HG03457 (cell line): ENCODE measurements at regions not wholly inside any gene's neighbourhood (a gene's known extent, or its start where the extent isn't known, plus 50 kb on each side); places are given as distances from the start of the nearest gene placed in this dataset.

Source experiments
- ATAC-seq: cut with Tn5 transposase; IDR thresholded peaks from one replicate; pipeline ENCODE4 v1.9.1; 2021; ENCODE audit warnings: moderate number of reproducible peaks; ENCODE audit not compliant: unreplicated experiment

DNA sequence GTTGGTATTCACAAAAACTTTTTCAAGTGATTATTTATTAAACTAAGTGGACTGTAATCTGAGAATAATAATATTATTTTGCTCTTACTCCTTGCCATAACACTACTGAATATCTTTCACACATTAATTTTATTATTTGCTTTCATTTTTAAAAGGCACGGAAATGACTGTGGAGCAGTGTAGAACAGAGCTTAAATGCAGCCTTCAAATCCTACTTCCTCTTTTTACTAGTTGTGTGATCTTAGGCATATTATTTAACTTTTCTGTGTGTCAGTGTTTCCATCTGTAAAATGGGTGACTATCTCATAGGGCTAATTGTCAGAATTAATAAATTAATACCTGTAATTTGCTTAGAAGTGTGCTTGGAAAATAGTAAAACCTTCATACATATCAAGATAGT lies 55.5 kb upstream of the SLC8A1 start:
- ATAC-seq, result no peak

DNA sequence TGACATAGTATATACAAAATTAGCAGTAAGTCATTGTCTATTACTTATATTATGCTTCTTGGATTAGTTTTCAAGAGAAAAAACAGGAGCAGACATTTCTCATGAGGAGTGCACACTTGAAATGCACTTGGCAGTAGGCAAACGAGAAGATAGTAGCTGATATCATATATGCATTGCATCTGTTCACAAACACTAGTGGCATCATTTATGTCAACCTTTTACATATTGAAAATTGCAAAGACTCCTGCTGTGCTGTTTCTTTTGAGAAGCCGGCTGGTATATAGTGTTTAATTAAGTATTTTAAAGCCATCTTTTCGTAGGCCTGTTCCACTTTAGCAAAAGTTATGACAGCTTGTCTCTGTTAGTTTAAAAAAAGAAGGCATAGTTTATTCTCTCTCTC lies 58.4 kb upstream of the SLC8A1 start:
- no peak for ATAC-seq

- no peak for ATAC-seq
Measured at GRCh38 chr2:40511661-40512213, 59.8 kb upstream of the SLC8A1 start.

- ATAC-seq, result no peak
Measured at GRCh38 chr2:40512256-40512655, 60.4 kb upstream of the SLC8A1 start.

DNA sequence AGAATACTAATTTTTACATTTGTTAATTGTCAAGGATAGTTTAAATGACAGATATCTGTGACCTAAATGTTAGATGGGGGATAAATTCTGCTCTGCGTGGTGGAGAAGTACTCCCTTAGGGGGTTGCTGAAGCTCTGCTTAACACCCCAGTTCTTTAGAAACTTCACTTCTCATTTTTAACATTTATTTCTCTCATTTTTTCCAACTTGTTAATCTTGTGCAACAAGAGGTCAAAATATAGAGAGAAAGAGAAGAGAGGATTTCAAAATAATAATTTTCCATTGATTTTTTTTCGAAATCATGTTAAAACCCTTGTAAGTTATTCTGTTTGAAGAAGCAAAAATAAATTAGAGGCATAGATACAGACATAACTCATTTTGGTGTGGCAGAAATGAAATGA lies 61.3 kb upstream of the SLC8A1 start:
- no peak for ATAC-seq

DNA sequence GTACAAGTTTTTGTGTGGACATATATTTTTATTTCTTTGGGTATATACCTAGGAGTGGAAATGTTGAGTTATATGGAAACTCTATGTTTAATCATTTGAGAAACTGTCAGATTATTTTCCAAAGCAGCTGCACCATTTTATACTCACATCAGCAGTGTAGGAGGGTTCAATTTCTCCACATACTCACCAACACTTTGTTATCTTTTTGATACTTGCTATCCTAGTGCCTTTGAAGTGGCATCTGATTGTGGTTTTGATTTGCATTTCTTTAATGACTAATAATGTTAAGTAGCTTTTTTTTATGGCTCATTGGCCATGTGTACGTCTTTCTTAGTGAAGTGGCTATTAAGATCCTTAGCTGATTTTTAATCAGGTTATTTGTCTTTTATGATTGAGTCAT lies 64.7 kb upstream of the SLC8A1 start:
- ATAC-seq, result no peak

DNA sequence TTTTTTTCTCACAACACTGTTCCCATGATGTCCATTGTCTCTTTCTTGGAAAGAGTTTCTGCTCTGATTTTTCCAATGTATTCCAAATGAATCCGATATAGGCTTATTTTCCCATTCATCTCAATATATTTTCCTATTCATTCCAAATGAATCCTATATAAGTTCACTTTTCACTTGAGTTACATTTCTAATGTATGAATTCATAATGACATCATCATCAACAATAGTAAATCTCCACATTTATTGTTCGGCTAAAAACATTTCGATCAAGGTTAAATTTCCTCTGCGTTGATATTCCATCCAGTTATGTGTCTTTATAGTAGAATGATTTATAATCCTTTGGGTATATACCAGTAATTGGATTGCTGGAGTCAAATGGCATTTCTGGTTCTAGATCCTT lies 76.7 kb upstream of the SLC8A1 start:
- ATAC-seq, result no peak

- ATAC-seq, result no peak
Measured at GRCh38 chr2:40531359-40531758, 79.5 kb upstream of the SLC8A1 start.

- no peak for ATAC-seq
Measured at GRCh38 chr2:40534528-40534927, 82.6 kb upstream of the SLC8A1 start.

DNA sequence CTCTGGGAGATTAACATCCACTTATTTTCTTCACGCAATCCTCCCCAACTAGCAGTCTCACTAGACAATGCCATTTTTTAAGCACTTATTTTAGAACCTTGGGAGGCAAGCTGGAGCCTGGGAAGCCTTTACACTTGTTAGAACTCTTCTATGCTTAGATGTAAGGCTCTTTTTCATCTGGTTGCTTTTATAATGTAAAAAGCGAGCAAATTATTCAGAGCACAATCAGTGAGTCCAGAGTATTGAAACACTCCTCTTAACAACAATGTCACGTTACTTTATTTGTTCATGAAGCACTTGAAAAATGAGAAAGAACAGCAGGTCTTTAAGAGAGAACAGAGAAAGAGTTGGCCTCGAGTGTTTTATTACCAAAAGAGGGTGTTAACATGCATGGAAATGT lies 84.1 kb upstream of the SLC8A1 start:
- ATAC-seq, result no peak

- no peak for ATAC-seq
Measured at GRCh38 chr2:40540026-40540425, 88.1 kb upstream of the SLC8A1 start.

- ATAC-seq, result no peak
Measured at GRCh38 chr2:40543381-40543780, 91.5 kb upstream of the SLC8A1 start.

- ATAC-seq, result no peak
Measured at GRCh38 chr2:40544072-40544471, 92.2 kb upstream of the SLC8A1 start.

- ATAC-seq, result no peak
Measured at GRCh38 chr2:40545645-40546044, 93.8 kb upstream of the SLC8A1 start.

DNA sequence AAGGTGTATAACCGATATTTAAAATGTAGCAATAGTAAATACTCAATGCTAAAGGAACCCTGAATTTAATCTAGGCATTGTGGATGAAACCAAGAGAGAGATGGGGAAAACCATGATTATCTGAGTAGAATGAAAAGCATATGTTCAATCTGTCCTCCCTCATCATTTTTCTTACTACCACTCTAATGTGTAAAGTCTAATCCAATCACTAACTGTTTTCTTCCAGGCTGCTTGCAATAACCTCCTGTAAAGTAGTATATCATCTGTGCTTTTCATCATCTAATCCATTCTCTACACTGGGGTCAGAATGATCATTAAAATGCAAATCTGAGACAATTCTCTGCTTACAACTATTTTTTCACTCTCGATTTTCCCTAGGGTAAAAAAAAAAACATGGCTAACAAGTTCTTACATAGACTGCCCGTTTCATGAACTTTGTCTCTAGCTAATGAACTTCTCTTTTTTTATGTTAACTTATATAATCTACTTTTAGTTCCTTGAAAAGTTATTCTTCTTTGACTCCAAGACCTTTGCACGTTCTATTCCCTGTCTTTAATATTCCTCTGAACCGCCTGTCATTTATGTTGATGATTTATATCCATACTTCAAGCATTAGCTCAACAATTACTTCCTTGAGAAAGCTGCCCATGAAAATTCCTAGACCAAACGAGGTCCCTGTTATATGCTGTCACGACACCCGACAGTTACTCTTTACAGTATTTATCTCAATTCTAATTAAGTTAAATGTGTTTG lies 94.7 kb upstream of the SLC8A1 start:
- no peak for ATAC-seq

DNA sequence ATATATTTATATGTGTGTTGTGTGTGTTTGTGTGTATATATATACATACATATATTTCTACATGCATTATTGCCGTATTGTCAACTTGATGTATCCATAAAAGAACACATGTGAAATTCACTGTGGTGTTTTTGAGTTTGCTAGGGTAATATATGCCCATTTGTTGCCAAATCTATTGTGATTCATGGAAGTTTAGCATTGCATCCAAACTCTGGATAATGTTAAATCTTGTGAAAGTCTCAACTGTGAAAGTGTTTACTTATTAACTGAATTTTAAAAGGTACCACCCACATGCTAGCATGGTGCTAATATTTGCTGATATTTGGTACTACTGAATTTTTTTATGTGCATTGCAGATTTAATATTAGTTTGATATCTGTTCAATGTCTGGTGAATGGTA lies 96.6 kb upstream of the SLC8A1 start:
- no peak for ATAC-seq

- no peak for ATAC-seq
Measured at GRCh38 chr2:40550085-40550484, 98.2 kb upstream of the SLC8A1 start.

DNA sequence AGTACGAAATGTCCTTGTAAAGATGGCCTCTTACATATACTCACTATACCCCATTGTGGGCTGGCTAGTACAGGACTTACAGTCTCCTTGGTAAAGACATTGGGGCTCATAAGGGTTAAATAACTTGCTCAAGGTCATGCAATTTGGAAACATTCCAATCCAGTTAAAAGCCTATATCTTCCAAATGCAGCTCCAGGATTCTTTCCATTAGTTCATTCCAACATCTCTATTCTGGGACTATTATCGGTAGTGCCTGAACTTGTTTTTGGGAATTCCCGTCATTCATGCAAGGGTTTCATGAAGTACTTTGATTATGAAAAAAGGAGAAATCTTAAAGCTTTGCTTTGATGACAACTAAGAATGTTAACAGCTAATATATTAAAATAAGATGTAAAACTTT lies 99.2 kb upstream of the SLC8A1 start:
- no peak for ATAC-seq

DNA sequence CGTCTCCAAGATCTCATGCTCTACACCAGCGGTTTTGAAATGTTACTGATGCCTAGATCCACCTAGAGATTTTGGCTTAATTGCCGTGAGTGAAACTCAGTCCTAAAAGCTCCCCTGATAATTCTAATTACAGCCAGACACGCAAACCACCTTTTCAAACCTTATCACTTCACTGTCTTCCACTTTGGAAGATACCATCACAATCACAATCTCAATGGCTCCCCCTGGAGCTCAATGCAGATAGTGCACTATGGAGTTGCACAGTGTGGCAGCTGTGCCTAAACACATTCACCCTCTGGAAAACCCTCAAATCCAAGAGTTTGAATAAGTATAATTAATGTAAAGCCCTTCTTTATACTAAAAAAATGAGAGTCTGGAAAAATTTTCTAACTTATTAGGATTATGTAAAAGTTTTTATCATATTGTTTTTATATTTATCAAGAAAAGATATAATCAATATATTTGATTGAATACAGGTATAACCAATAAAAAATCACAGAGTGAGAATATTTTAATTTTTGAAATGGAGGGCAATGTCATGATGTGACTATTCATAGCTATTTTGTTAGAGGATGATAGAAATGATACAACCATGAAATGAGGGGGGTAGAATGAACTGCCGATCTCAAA lies 102.9 kb upstream of the SLC8A1 start:
- peak; percentile 92 for ATAC-seq

- no peak for ATAC-seq
Measured at GRCh38 chr2:40556293-40556692, 104.4 kb upstream of the SLC8A1 start.

- ATAC-seq, result no peak
Measured at GRCh38 chr2:40556739-40557138, 104.8 kb upstream of the SLC8A1 start.

DNA sequence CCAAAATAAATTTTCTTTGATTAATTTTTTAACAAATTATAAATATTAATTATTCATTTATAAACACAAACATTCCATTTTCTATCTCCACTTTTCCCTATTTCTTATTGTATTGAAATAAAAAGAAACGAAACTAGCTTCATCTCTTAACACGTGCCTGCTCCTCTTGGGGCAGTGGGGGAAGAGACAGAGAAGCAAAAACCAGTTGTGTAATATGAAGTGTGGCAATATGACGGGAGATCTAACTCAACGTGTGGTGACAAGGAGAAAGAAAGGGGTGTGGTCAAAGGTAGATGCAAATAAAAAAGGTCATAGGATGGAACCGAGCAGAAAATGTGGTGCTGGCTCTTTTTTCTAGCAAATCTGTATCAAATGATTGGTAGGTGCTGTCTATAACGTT lies 106.9 kb upstream of the SLC8A1 start:
- no peak for ATAC-seq

DNA sequence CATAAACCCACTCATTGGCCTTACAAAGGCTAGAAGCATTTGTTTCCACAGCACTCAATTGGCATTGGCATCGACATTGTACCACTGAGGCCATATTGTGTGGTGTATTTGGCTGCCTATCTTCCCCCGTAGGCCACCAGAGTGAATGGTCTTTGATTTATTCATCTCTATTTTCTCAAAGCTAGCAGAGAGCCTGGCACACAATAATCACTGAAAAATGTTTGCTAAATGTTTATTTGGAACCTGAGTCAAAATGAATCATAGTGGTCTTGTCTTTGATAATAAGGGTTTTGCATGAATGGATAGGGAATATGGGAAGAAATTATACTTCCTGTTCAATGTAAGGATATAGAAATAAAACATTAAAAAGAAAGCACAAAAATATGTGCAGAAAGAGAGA lies 107.3 kb upstream of the SLC8A1 start:
- no peak for ATAC-seq
